Sigmoid colon (tissue), 6 donors: ENCODE measurements at regions not wholly inside any gene's neighbourhood (a gene's known extent, or its start where the extent isn't known, plus 50 kb on each side); places are given as distances from the start of the nearest gene placed in this dataset.

Source experiments
- DNase-seq: peaks from one replicate; pipeline ENCODE4 v3.0.0-alpha.2; 2019
- H3K27ac ChIP-seq, 4 donors: fragments of 200-600 bp; sonication (generic); one replicate each; pipeline ENCODE4 v1.5.1; 2016 to 2019; ENCODE audit warnings: mild to moderate bottlenecking in 1 of 4
- H3K27me3 ChIP-seq, 3 donors: fragments of 200-600 bp; sonication (generic); one replicate each; pipeline ENCODE4 v1.5.1; 2019; ENCODE audit warnings: mild to moderate bottlenecking in 1 of 3
- H3K36me3 ChIP-seq, 4 donors: fragments of 200-600 bp; sonication (generic); one replicate each; pipeline ENCODE4 v1.5.1; 2016 to 2019
- H3K4me1 ChIP-seq, 4 donors: fragments of 200-600 bp; sonication (generic); one replicate each; pipeline ENCODE4 v1.5.1; 2017 to 2019
- H3K4me3 ChIP-seq, 4 donors: fragments of 200-600 bp; sonication (generic); one replicate each; pipeline ENCODE4 v1.5.1; 2017 to 2019; ENCODE audit warnings: mild to moderate bottlenecking in 2 of 4, moderate library complexity in 1 of 4
- H3K9me3 ChIP-seq, 4 donors: fragments of 200-600 bp in 3 of 4; sonication (generic) in 3 of 4; one replicate each; pipeline versions ENCODE4 v1.5.1 to v1.6.1; 2013 to 2019
- EP300 ChIP-seq, 4 donors: sonication (generic); formaldehyde crosslinking; IDR thresholded peaks; one replicate each; pipeline ENCODE4 v1.6.1; 2017; ENCODE audit warnings: antibody characterized with exemption in 4 of 4
- POLR2A ChIP-seq, 2 donors: fragments of 450-650 bp; IDR thresholded peaks; one replicate each; pipeline ENCODE4 v1.6.1; 2016; ENCODE audit warnings: antibody characterized with exemption in 2 of 2, mild to moderate bottlenecking in 2 of 2, moderate library complexity in 2 of 2
- POLR2AphosphoS5 ChIP-seq, 4 donors: sonication (generic); formaldehyde crosslinking; IDR thresholded peaks; one replicate each; pipeline ENCODE4 v1.6.1; 2017; ENCODE audit warnings: antibody characterized with exemption in 4 of 4
- WGBS, 2 donors: extraction: QIAGEN DNeasy Blood & Tissue Kit; methylation state at CpG; one replicate each; pipeline ENCODE4 v1.1.7; 2013; 5-methylcytosine and 5-hydroxymethylcytosine counted together
- intact Hi-C: fragments of 100-400 bp; cut with DNase I; formaldehyde crosslinking; loops from one replicate; pipeline ENCODE4 v1.15.1; 2023
- TF ChIP-seq, protein P1 (sequence below), 4 experiments: fragments of 450-650 bp in 3 of 4; fragments of 200-600 bp in 1 of 4; IDR thresholded peaks; one replicate each; pipeline ENCODE4 v1.5.1; 2016 to 2019; ENCODE audit warnings: antibody characterized with exemption in 4 of 4, mild to moderate bottlenecking in 3 of 4, moderate library complexity in 2 of 4
- donor health status: healthy with polysubstance abuse.
- donor health status: healthy.

DNA sequence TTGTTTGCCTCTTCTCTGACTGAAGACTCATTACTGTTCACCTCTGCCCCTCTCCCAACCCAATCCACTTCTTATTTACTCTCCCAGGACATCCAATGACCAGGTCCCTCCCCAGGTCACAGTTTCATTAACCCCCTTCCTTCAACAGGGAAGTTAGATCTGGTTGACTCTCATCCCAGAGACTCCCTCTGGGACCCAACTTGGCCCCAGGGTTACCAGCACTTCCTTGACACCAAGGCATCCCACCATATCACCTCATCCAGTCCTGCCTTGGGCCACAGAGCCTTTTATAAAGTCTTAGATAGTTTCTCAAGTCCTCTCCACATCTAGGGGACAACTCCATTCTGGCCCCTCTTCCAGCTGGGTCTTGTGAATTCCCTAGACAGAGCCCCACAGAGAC, 470.6 kb upstream of the TSHZ3 start:
- TF ChIP-seq, protein P1, sequence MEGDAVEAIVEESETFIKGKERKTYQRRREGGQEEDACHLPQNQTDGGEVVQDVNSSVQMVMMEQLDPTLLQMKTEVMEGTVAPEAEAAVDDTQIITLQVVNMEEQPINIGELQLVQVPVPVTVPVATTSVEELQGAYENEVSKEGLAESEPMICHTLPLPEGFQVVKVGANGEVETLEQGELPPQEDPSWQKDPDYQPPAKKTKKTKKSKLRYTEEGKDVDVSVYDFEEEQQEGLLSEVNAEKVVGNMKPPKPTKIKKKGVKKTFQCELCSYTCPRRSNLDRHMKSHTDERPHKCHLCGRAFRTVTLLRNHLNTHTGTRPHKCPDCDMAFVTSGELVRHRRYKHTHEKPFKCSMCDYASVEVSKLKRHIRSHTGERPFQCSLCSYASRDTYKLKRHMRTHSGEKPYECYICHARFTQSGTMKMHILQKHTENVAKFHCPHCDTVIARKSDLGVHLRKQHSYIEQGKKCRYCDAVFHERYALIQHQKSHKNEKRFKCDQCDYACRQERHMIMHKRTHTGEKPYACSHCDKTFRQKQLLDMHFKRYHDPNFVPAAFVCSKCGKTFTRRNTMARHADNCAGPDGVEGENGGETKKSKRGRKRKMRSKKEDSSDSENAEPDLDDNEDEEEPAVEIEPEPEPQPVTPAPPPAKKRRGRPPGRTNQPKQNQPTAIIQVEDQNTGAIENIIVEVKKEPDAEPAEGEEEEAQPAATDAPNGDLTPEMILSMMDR (IDR thresholded peaks at IDR 0.05), result no peak
- TF ChIP-seq EP300 (IDR thresholded peaks at IDR 0.05) (no peak), POLR2AphosphoS5 (IDR thresholded peaks at IDR 0.05) (no peak), POLR2A (IDR thresholded peaks at IDR 0.05) (no peak)
- no peak overlapping the region for H3K4me3 ChIP-seq

DNA sequence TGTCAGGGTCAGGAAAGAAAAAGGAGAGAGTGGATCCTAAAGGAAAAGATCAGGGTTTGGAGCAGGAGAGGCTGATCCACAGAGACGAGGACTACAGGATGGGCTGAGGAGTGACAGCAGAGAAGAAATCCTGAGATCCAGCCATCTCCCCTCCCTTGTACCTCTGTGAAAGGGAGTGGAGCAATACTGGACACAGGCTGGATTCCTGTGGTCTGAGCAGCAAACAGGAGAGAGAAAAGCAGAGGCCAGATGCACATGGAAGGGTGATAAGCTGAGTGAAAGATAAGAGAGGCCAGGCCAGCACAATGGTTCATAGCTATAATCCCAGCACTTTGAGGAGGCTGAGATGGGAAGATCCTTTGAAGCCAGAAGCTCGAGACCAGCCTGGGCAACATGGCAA, 472.1 kb upstream of the TSHZ3 start:
- H3K27ac ChIP-seq, result no peak overlapping the region
- TF ChIP-seq POLR2AphosphoS5 (IDR thresholded peaks at IDR 0.05) (no peak), EP300 (IDR thresholded peaks at IDR 0.05) (no peak), POLR2A (IDR thresholded peaks at IDR 0.05) (no peak)
- TF ChIP-seq, protein P1 (IDR thresholded peaks at IDR 0.05), result no peak

More for the DNA sequence above, 470.6 kb upstream of the TSHZ3 start:
- intact Hi-C loops, result no loop called here
- H3K27me3 ChIP-seq, result no peaks in the 10 kb centered on the region
- peaks cover 0 to 7% (median 3%) of the 10 kb centered on the region in 4 donors for H3K4me1 ChIP-seq
- no peak overlapping the region for H3K27ac ChIP-seq
- H3K36me3 ChIP-seq, result no peaks in the 10 kb centered on the region
- no peak for DNase-seq
- H3K9me3 ChIP-seq, result no peaks in the 10 kb centered on the region

DNA sequence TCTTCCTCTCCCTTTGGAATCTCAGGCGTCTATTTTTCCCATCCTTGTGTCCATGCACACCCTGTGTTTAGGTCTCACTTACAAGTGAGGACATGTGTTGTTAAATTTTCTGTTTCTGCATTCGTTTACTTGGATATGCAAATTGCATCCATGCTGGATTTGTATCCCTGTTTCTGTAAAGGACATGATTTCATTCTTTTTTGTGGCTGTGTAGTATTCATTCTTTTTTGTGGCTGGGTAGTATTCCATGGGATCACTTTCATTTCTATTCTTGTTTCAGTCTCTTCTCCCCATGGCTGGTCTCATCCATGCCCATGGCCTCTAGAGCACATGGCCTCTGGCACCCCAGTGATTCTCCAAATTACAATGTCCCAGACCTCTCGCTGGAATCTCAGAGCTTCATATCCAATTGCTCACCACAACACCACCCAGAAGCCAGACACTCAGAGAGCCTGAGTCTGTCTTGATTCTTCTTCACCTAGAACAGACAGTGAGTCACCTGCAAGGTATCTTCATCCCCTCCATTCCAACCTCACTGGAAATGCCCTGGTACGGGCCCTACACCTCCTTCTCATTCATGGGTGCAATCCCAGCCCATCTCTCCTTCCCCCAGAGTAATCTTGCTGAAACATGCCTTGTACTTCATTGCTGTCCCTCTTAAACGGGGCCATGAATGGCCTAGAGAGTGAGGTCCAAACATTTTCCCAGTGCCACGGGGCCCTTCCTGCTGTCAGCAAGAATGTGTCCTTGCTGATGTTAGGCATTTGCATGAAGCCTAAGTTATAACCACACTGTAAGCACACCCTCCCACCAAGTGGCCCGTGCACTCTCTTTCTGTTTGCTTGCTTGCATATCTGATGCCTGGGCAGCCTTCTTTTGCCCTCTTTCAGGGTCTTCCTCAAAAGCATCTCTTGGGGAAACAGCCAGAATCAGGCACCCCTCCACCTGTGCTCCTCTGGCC, 476.2 kb upstream of the TSHZ3 start:
- intact Hi-C loops, result no loop called here
- TF ChIP-seq POLR2AphosphoS5 (IDR thresholded peaks at IDR 0.05) (no peak), POLR2A (IDR thresholded peaks at IDR 0.05) (no peak), EP300 (IDR thresholded peaks at IDR 0.05) (no peak)
- TF ChIP-seq, protein P1 (IDR thresholded peaks at IDR 0.05), result no peak
- no peak for DNase-seq
- H3K27ac ChIP-seq, result no peak overlapping the region
- no peaks in the 10 kb centered on the region for H3K4me1 ChIP-seq
- 66 to 72% methylated on average over 7 of the region's 7 CpGs for WGBS, 2 donors
- no peak overlapping the region for H3K4me3 ChIP-seq
- H3K36me3 ChIP-seq, result no peaks in the 10 kb centered on the region
- no peaks in the 10 kb centered on the region for H3K9me3 ChIP-seq
- no peaks in the 10 kb centered on the region for H3K27me3 ChIP-seq

More for the DNA sequence above, 472.1 kb upstream of the TSHZ3 start:
- H3K4me3 ChIP-seq, result no peak overlapping the region
- peaks cover 0 to 7% (median 3%) of the 10 kb centered on the region in 4 donors for H3K4me1 ChIP-seq
- H3K36me3 ChIP-seq, result no peaks in the 10 kb centered on the region
- no peaks in the 10 kb centered on the region for H3K27me3 ChIP-seq
- WGBS, 2 donors, result 50 to 74% methylated on average over 2 of the region's 2 CpGs
- H3K9me3 ChIP-seq, result no peaks in the 10 kb centered on the region
- DNase-seq, result no peak
- intact Hi-C loops, result no loop called here

DNA sequence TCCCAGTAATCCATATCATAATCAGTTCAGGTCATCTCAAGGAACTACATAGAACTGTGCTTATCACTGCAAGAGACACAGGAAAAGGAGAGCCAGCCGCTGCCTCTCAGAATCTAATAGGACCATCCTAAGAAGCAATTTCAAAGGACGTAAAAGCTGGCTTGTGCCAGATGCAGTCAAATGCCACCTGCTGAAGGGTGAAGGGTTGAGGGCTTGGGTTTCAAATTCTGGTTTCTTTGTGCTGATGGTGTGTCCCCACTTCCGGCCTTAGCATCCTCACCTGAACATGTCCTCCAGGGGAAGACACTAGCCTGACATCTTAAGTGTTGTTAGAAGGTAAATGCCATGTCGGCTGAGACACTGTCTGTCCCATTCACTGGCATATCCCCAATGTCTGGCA, 477.1 kb upstream of the TSHZ3 start:
- Histone ChIP-seq H3K4me3 (no peak overlapping the region), H3K4me1 (no peaks in the 10 kb centered on the region), H3K27ac (no peak overlapping the region), H3K9me3 (no peaks in the 10 kb centered on the region), H3K27me3 (no peaks in the 10 kb centered on the region), H3K36me3 (no peaks in the 10 kb centered on the region)
- DNase-seq, result no peak
- TF ChIP-seq POLR2AphosphoS5 (IDR thresholded peaks at IDR 0.05), result no peak
- TF ChIP-seq, protein P1 (IDR thresholded peaks at IDR 0.05), result no peak
- no peak for TF ChIP-seq POLR2A (IDR thresholded peaks at IDR 0.05)
- no peak for TF ChIP-seq EP300 (IDR thresholded peaks at IDR 0.05)
- 88 to 90% methylated on average over 4 of the region's 4 CpGs for WGBS, 2 donors
- intact Hi-C loops, result no loop called here
